ENCODE measurements at regions not wholly inside any gene's neighbourhood (a gene's known extent, or its start where the extent isn't known, plus 50 kb on each side); places are given as distances from the start of the nearest gene placed in this dataset.
"Not testable (repeated sequence)": the region's sequence is repeated elsewhere in the genome, so short reads cannot be mapped to it uniquely, and the experiment has no call there.

GRCh38 chr11:24206030-24206429 is 290.8 kb upstream of the LUZP2 start:
- Histone ChIP-seq H3K4me1 (no peaks in the 10 kb centered on the region), H3K27me3 (no peaks in the 10 kb centered on the region), H3K4me3 (no peak overlapping the region), H3K27ac (no peak overlapping the region), H3K9me3 (no peaks in the 10 kb centered on the region), H3K36me3 (no peaks in the 10 kb centered on the region)
- intact Hi-C loops (cut with DNase I): no loop called here
- DNase-seq (ENCODE audit: extremely low spot score in 2 of 2): no peak
- TF ChIP-seq POLR2AphosphoS5 (IDR thresholded peaks at IDR 0.05; ENCODE audit: insufficient read depth in 1 of 2, low read depth in 1 of 2) (no peak), POLR2A (IDR thresholded peaks at IDR 0.05) (no peak), CTCF (IDR thresholded peaks at IDR 0.05) (no peak)

GRCh38 chr11:24206511-24206910 is 290.3 kb upstream of the LUZP2 start:
- intact Hi-C loops (cut with DNase I): no loop called here
- no peaks in the 10 kb centered on the region for H3K27me3 ChIP-seq
- no peaks in the 10 kb centered on the region for H3K36me3 ChIP-seq
- no peak for DNase-seq (ENCODE audit: extremely low spot score in 2 of 2)
- H3K9me3 ChIP-seq: no peaks in the 10 kb centered on the region
- TF ChIP-seq POLR2AphosphoS5 (IDR thresholded peaks at IDR 0.05; ENCODE audit: insufficient read depth in 1 of 2, low read depth in 1 of 2) (no peak), CTCF (IDR thresholded peaks at IDR 0.05) (no peak), POLR2A (IDR thresholded peaks at IDR 0.05) (no peak)
- H3K4me1 ChIP-seq: no peaks in the 10 kb centered on the region
- H3K27ac ChIP-seq: no peak overlapping the region
- no peak overlapping the region for H3K4me3 ChIP-seq

- Histone ChIP-seq H3K36me3 (no peaks in the 10 kb centered on the region), H3K27ac (no peak overlapping the region), H3K4me3 (no peak overlapping the region), H3K4me1 (no peaks in the 10 kb centered on the region), H3K27me3 (no peaks in the 10 kb centered on the region), H3K9me3 (no peaks in the 10 kb centered on the region)
- no peak for DNase-seq (ENCODE audit: extremely low spot score in 2 of 2)
- intact Hi-C loops (cut with DNase I): no loop called here
- TF ChIP-seq CTCF (IDR thresholded peaks at IDR 0.05): no peak
- TF ChIP-seq POLR2A (IDR thresholded peaks at IDR 0.05): no peak
These were observed 280.4 kb upstream of the LUZP2 start for GRCh38 chr11:24216488-24216887.

- H3K27me3 ChIP-seq; H3K36me3 ChIP-seq; H3K4me3 ChIP-seq; intact Hi-C loops (cut with DNase I); H3K27ac ChIP-seq; DNase-seq (ENCODE audit: extremely low spot score in 2 of 2); H3K4me1 ChIP-seq; H3K9me3 ChIP-seq: not testable (repeated sequence)
These were observed 279.5 kb upstream of the LUZP2 start for GRCh38 chr11:24217319-24217718.

- Histone ChIP-seq H3K27ac (no peak overlapping the region), H3K9me3 (no peaks in the 10 kb centered on the region), H3K27me3 (no peaks in the 10 kb centered on the region), H3K4me1 (no peaks in the 10 kb centered on the region), H3K36me3 (no peaks in the 10 kb centered on the region), H3K4me3 (no peak overlapping the region)
- DNase-seq (ENCODE audit: extremely low spot score in 2 of 2): no peak
- TF ChIP-seq CTCF (IDR thresholded peaks at IDR 0.05) (no peak), POLR2A (IDR thresholded peaks at IDR 0.05) (no peak), POLR2AphosphoS5 (IDR thresholded peaks at IDR 0.05; ENCODE audit: insufficient read depth in 1 of 2, low read depth in 1 of 2) (no peak)
- intact Hi-C loops (cut with DNase I): no loop called here
These were observed 271.4 kb upstream of the LUZP2 start for GRCh38 chr11:24225501-24225900.

- H3K4me3 ChIP-seq: no peak overlapping the region
- no peak overlapping the region for H3K27ac ChIP-seq
- no peaks in the 10 kb centered on the region for H3K4me1 ChIP-seq
- no peaks in the 10 kb centered on the region for H3K27me3 ChIP-seq
- TF ChIP-seq POLR2A (IDR thresholded peaks at IDR 0.05) (no peak), POLR2AphosphoS5 (IDR thresholded peaks at IDR 0.05; ENCODE audit: insufficient read depth in 1 of 2, low read depth in 1 of 2) (no peak), CTCF (IDR thresholded peaks at IDR 0.05) (no peak)
- DNase-seq (ENCODE audit: extremely low spot score in 2 of 2): no peak
- intact Hi-C loops (cut with DNase I): no loop called here
- H3K9me3 ChIP-seq: no peaks in the 10 kb centered on the region
- H3K36me3 ChIP-seq: no peaks in the 10 kb centered on the region
These were observed 270.2 kb upstream of the LUZP2 start for GRCh38 chr11:24226606-24227005.
